OCI-LY3 (cell line): ENCODE measurements at regions not wholly inside any gene's neighbourhood (a gene's known extent, or its start where the extent isn't known, plus 50 kb on each side); places are given as distances from the start of the nearest gene placed in this dataset.

Experiments
- H2AFZ ChIP-seq: fragments of 200-600, 300-600 bp; shearing (Covaris generic); 2 replicates; pipeline ENCODE4 v1.6.0; 2014; ENCODE audit warnings: antibody characterized with exemption, low read depth, low read length
- H3K27ac ChIP-seq: fragments of 200-600, 300-600 bp; sonication (generic); 2 replicates; pipeline ENCODE4 v1.5.1; 2014; ENCODE audit warnings: mild to moderate bottlenecking, low read length, moderate library complexity, mixed read lengths
- H3K27me3 ChIP-seq: fragments of 200-600, 300-600 bp; sonication (generic); 2 replicates; pipeline ENCODE4 v1.6.1; 2014; ENCODE audit warnings: low read depth, low read length, mixed read lengths
- H3K36me3 ChIP-seq: fragments of 200-600, 300-600 bp; sonication (generic); replicated peaks from 2 replicates; pipeline ENCODE3; 2014; ENCODE audit warnings: low read depth, low read length, mixed read lengths
- H3K4me1 ChIP-seq: fragments of 300-600, 200-600 bp; sonication (generic); 2 replicates; pipeline ENCODE4 v1.6.1; 2014; ENCODE audit warnings: low read length, mixed read lengths
- H3K4me2 ChIP-seq: fragments of 200-600, 300-600 bp; sonication (generic); 2 replicates; pipeline ENCODE4 v1.6.1; 2014; ENCODE audit warnings: low read length, mixed read lengths
- H3K4me3 ChIP-seq: fragments of 300-600, 200-600 bp; sonication (generic); 2 replicates; pipeline ENCODE4 v1.5.1; 2014; ENCODE audit warnings: antibody characterized with exemption, mild to moderate bottlenecking, low read length, moderate library complexity
- H3K79me2 ChIP-seq: fragments of 300-600, 200-600 bp; shearing (Covaris generic); 2 replicates; pipeline ENCODE4 v1.6.1; 2014; ENCODE audit warnings: mild to moderate bottlenecking, low read length, mixed read lengths
- H3K9ac ChIP-seq: fragments of 300-600, 200-600 bp; shearing (Covaris generic); 2 replicates; pipeline ENCODE4 v1.6.0; 2014; ENCODE audit warnings: mild to moderate bottlenecking, low read length, moderate library complexity
- H3K9me3 ChIP-seq: fragments of 200-600, 300-600 bp; shearing (Covaris generic); 2 replicates; pipeline ENCODE4 v1.6.1; 2014; ENCODE audit warnings: low read length, mixed read lengths; ENCODE audit not compliant: insufficient read depth
- H4K20me1 ChIP-seq: fragments of 200-600, 300-600 bp; sonication (generic); 2 replicates; pipeline ENCODE4 v1.6.1; 2016; ENCODE audit warnings: low read length, mixed read lengths; ENCODE audit not compliant: insufficient read depth
- CTCF ChIP-seq: fragments of 200-600, 300-600 bp; sonication (generic); IDR thresholded peaks from 2 replicates; pipeline ENCODE4 v1.5.1; 2014; ENCODE audit warnings: antibody characterized with exemption, low read length, low read depth
- EZH2phosphoT487 ChIP-seq: fragments of 200-600 bp; shearing (Covaris generic); IDR thresholded peaks from 2 replicates; pipeline ENCODE4 v1.6.1; 2018; ENCODE audit warnings: antibody characterized with exemption, mixed run types, low read depth

DNA sequence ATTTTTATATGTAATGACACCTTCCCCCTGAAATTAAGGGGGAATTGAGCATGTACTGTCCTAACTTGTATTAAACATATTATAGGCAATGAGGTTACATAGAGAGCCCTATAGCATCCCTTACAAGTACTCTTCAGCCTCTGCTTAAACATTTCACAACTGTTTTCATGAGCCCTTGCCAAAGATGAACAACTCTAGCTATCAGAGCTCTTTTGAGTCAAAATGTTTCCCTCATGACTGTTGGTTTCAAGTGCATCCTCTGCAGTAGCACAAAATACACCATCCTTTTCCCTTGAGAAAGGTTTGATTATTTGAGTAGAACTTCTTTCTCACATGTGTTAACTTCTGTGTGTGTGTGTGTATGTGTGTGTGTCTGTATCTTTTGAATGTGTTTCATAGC is 1157.6 kb upstream of the CELF2 start:
- H3K79me2 ChIP-seq: no peaks in the 10 kb centered on the region
- TF ChIP-seq EZH2phosphoT487 (no peak), CTCF (no peak)
- no peaks in the 10 kb centered on the region for H3K9me3 ChIP-seq
- H3K4me1 ChIP-seq: no peaks in the 10 kb centered on the region
- no peaks in the 10 kb centered on the region for H3K36me3 ChIP-seq
- no peak overlapping the region for H2AFZ ChIP-seq
- no peaks in the 10 kb centered on the region for H3K27me3 ChIP-seq
- no peak overlapping the region for H3K9ac ChIP-seq
- H3K4me3 ChIP-seq: no peak overlapping the region
- H3K4me2 ChIP-seq: no peak overlapping the region
- H3K27ac ChIP-seq: no peak overlapping the region
- no peaks in the 10 kb centered on the region for H4K20me1 ChIP-seq

- H3K79me2 ChIP-seq: no peaks in the 10 kb centered on the region
- no peaks in the 10 kb centered on the region for H4K20me1 ChIP-seq
- H3K4me2 ChIP-seq: no peak overlapping the region
- no peak overlapping the region for H3K27ac ChIP-seq
- no peak overlapping the region for H2AFZ ChIP-seq
- H3K4me1 ChIP-seq: no peaks in the 10 kb centered on the region
- no peaks in the 10 kb centered on the region for H3K27me3 ChIP-seq
- H3K4me3 ChIP-seq: no peak overlapping the region
- H3K9ac ChIP-seq: no peak overlapping the region
- H3K36me3 ChIP-seq: no peaks in the 10 kb centered on the region
- no peaks in the 10 kb centered on the region for H3K9me3 ChIP-seq
- TF ChIP-seq CTCF: no peak
Observed at GRCh38 chr10:9863559-9864121, 1154.0 kb upstream of the CELF2 start.

GRCh38 chr10:9868499-9868898 is 1149.2 kb upstream of the CELF2 start:
- Histone ChIP-seq H3K27ac (no peak overlapping the region), H3K4me2 (no peak overlapping the region), H3K9me3 (no peaks in the 10 kb centered on the region), H3K27me3 (no peaks in the 10 kb centered on the region), H3K36me3 (no peaks in the 10 kb centered on the region), H3K4me1 (no peaks in the 10 kb centered on the region), H2AFZ (no peak overlapping the region), H3K4me3 (no peak overlapping the region), H3K9ac (no peak overlapping the region), H4K20me1 (no peaks in the 10 kb centered on the region), H3K79me2 (no peaks in the 10 kb centered on the region)
- TF ChIP-seq CTCF: no peak
- no peak for TF ChIP-seq EZH2phosphoT487

GRCh38 chr10:9869205-9869604 is 1148.5 kb upstream of the CELF2 start:
- H3K9me3 ChIP-seq: no peaks in the 10 kb centered on the region
- H3K4me2 ChIP-seq: no peak overlapping the region
- H3K4me1 ChIP-seq: no peaks in the 10 kb centered on the region
- H2AFZ ChIP-seq: no peak overlapping the region
- no peaks in the 10 kb centered on the region for H3K27me3 ChIP-seq
- H4K20me1 ChIP-seq: no peaks in the 10 kb centered on the region
- no peaks in the 10 kb centered on the region for H3K36me3 ChIP-seq
- H3K79me2 ChIP-seq: no peaks in the 10 kb centered on the region
- H3K4me3 ChIP-seq: no peak overlapping the region
- TF ChIP-seq EZH2phosphoT487: no peak
- TF ChIP-seq CTCF: no peak
- no peak overlapping the region for H3K9ac ChIP-seq
- no peak overlapping the region for H3K27ac ChIP-seq
